OCI-LY1 (cell line): ENCODE measurements at regions not wholly inside any gene's neighbourhood (a gene's known extent, or its start where the extent isn't known, plus 50 kb on each side); places are given as distances from the start of the nearest gene placed in this dataset.

ENCODE experiments used
- H2AFZ ChIP-seq: fragments of 200-600 bp; sonication (generic), shearing (Covaris generic); 2 replicates; pipeline ENCODE4 v1.6.0; 2014; ENCODE audit warnings: antibody characterized with exemption, mild to moderate bottlenecking, low read length
- H3F3A ChIP-seq: fragments of 200-600 bp; sonication (generic), shearing (Covaris generic); 2 replicates; pipeline ENCODE4 v1.6.0; 2014; ENCODE audit warnings: mild to moderate bottlenecking, antibody characterized with exemption, low read length, moderate library complexity; ENCODE audit not compliant: insufficient read depth
- H3K27ac ChIP-seq: fragments of 200-600 bp; sonication (generic); 2 replicates; pipeline ENCODE4 v1.5.1; 2014; ENCODE audit warnings: low read length, mixed run types, mild to moderate bottlenecking, low read depth; ENCODE audit not compliant: poor library complexity, severe bottlenecking
- H3K27me3 ChIP-seq: fragments of 200-600 bp; sonication (generic); 2 replicates; pipeline ENCODE4 v1.6.0; 2014; ENCODE audit warnings: antibody characterized with exemption, mild to moderate bottlenecking, low read length, moderate library complexity; ENCODE audit not compliant: insufficient read depth
- H3K36me3 ChIP-seq: fragments of 200-600 bp; sonication (generic); 2 replicates; pipeline ENCODE4 v1.6.1; 2014; ENCODE audit warnings: mild to moderate bottlenecking, antibody characterized with exemption, low read length, moderate library complexity, mixed read lengths; ENCODE audit not compliant: insufficient read depth
- H3K4me1 ChIP-seq: fragments of 200-600 bp; sonication (generic); 2 replicates; pipeline ENCODE4 v1.5.1; 2014; ENCODE audit warnings: mild to moderate bottlenecking, low read length, moderate library complexity; ENCODE audit not compliant: insufficient read depth, severe bottlenecking
- H3K4me2 ChIP-seq: fragments of 200-600 bp; sonication (generic), shearing (Covaris generic); 2 replicates; pipeline ENCODE4 v1.6.1; 2014; ENCODE audit warnings: low read length
- H3K4me3 ChIP-seq: fragments of 200-600 bp; sonication (generic); 2 replicates; pipeline ENCODE4 v1.5.1; 2014; ENCODE audit warnings: low read length, low read depth, mild to moderate bottlenecking, mixed read lengths; ENCODE audit not compliant: poor library complexity, severe bottlenecking
- H3K79me2 ChIP-seq: fragments of 200-600 bp; shearing (Covaris generic); 2 replicates; pipeline ENCODE4 v1.6.1; 2016; ENCODE audit warnings: mixed run types, low read length, mixed read lengths; ENCODE audit not compliant: insufficient read depth
- H3K9ac ChIP-seq: fragments of 200-600 bp; sonication (generic), shearing (Covaris generic); 2 replicates; pipeline ENCODE4 v1.6.1; 2014; ENCODE audit warnings: mild to moderate bottlenecking, low read length, mixed read lengths
- H3K9me2 ChIP-seq: fragments of 200-600 bp; sonication (generic), shearing (Covaris generic); 2 replicates; pipeline ENCODE4 v1.6.1; 2014; ENCODE audit warnings: low read depth, mild to moderate bottlenecking, low read length, mixed read lengths
- H3K9me3 ChIP-seq: fragments of 200-600 bp; shearing (Covaris generic); 2 replicates; pipeline ENCODE4 v1.6.1; 2014; ENCODE audit warnings: low read length, mixed read lengths
- H4K20me1 ChIP-seq: fragments of 200-600 bp; sonication (generic), shearing (Covaris generic); 2 replicates; pipeline ENCODE4 v1.6.0; 2016; ENCODE audit warnings: mild to moderate bottlenecking, low read length; ENCODE audit not compliant: insufficient read depth
- CTCF ChIP-seq: fragments of 200-600 bp; sonication (generic), shearing (Covaris generic); IDR thresholded peaks from 2 replicates; pipeline ENCODE4 v1.5.1; 2017; ENCODE audit warnings: mild to moderate bottlenecking, antibody characterized with exemption, low read length, moderate library complexity, mixed read lengths
- EZH2 ChIP-seq: fragments of 200-600 bp; sonication (generic), shearing (Covaris generic); IDR thresholded peaks from 2 replicates; pipeline ENCODE4 v1.8.0; 2017; ENCODE audit warnings: borderline replicate concordance, mixed run types, mild to moderate bottlenecking, antibody characterized with exemption, low read length, moderate library complexity, mixed read lengths

GRCh38 chr4:79211490-79211889, 114.4 kb downstream of the NAA11 start:
- H3K36me3 ChIP-seq: no peaks in the 10 kb centered on the region
- no peaks in the 10 kb centered on the region for H3K9me2 ChIP-seq
- no peaks in the 10 kb centered on the region for H4K20me1 ChIP-seq
- no peaks in the 10 kb centered on the region for H3F3A ChIP-seq
- TF ChIP-seq EZH2 (no peak), CTCF (no peak)
- H3K27me3 ChIP-seq: no peaks in the 10 kb centered on the region
- H3K4me1 ChIP-seq: no peaks in the 10 kb centered on the region
- H3K9me3 ChIP-seq: no peaks in the 10 kb centered on the region
- no peak overlapping the region for H3K27ac ChIP-seq
- H3K4me2 ChIP-seq: no peak overlapping the region
- H3K9ac ChIP-seq: no peak overlapping the region
- no peaks in the 10 kb centered on the region for H3K79me2 ChIP-seq
- no peak overlapping the region for H3K4me3 ChIP-seq
- no peak overlapping the region for H2AFZ ChIP-seq

GRCh38 chr4:79210636-79211049, 115.2 kb downstream of the NAA11 start:
- Histone ChIP-seq H3K4me2 (no peak overlapping the region), H3K9me3 (no peaks in the 10 kb centered on the region), H3K9ac (no peak overlapping the region), H3K9me2 (no peaks in the 10 kb centered on the region), H3K4me1 (no peaks in the 10 kb centered on the region), H3K27me3 (no peaks in the 10 kb centered on the region), H2AFZ (no peak overlapping the region), H4K20me1 (no peaks in the 10 kb centered on the region), H3F3A (no peaks in the 10 kb centered on the region), H3K27ac (no peak overlapping the region), H3K4me3 (no peak overlapping the region), H3K79me2 (no peaks in the 10 kb centered on the region), H3K36me3 (no peaks in the 10 kb centered on the region)
- TF ChIP-seq EZH2 (no peak), CTCF (no peak)

- TF ChIP-seq EZH2 (no peak), CTCF (no peak)
- H2AFZ ChIP-seq: no peak overlapping the region
- H3K4me1 ChIP-seq: no peaks in the 10 kb centered on the region
- no peak overlapping the region for H3K9ac ChIP-seq
- no peaks in the 10 kb centered on the region for H4K20me1 ChIP-seq
- no peaks in the 10 kb centered on the region for H3F3A ChIP-seq
- no peak overlapping the region for H3K4me2 ChIP-seq
- H3K27ac ChIP-seq: no peak overlapping the region
- no peaks in the 10 kb centered on the region for H3K36me3 ChIP-seq
- no peaks in the 10 kb centered on the region for H3K79me2 ChIP-seq
- no peaks in the 10 kb centered on the region for H3K9me2 ChIP-seq
- H3K27me3 ChIP-seq: no peaks in the 10 kb centered on the region
- no peak overlapping the region for H3K4me3 ChIP-seq
- H3K9me3 ChIP-seq: no peaks in the 10 kb centered on the region
Measured at GRCh38 chr4:79209822-79210635, 115.8 kb downstream of the NAA11 start.
